CD4-positive, alpha-beta T cell (primary cell): ENCODE measurements at regions not wholly inside any gene's neighbourhood (a gene's known extent, or its start where the extent isn't known, plus 50 kb on each side); places are given as distances from the start of the nearest gene placed in this dataset.

ENCODE experiments used
- ATAC-seq: fragments of 200-7000 bp; cut with Tn5 transposase; one replicate; pipeline ENCODE4 v1.10.0; 2022; ENCODE audit warnings: mild to moderate bottlenecking; ENCODE audit not compliant: poor library complexity
- CTCF ChIA-PET: fragments of 350-600 bp; sonication (Branson Sonifier 250); formaldehyde crosslinking; loops from one replicate; lab custom pipeline; 2021; ENCODE audit warnings: antibody characterized with exemption, inconsistent platforms; lab: Charles Lee
- POLR2A ChIA-PET: fragments of 350-600 bp; sonication (Branson Sonifier 250); formaldehyde crosslinking; loops from one replicate; lab custom pipeline; 2021; ENCODE audit warnings: antibody characterized with exemption, inconsistent platforms; lab: Charles Lee
- DNase-seq, 14 experiments: peaks; one replicate each; pipeline ENCODE4 v3.0.0-alpha.2; 2013 to 2020; ENCODE audit warnings: mixed read lengths in 2 of 14
- H3K27ac ChIP-seq, 2 donors: one replicate each; pipeline versions ENCODE4 v1.5.1 to v1.7.0; 2013; ENCODE audit warnings: low read length in 2 of 2, low read depth in 1 of 2, mild to moderate bottlenecking in 1 of 2
- H3K27me3 ChIP-seq, 2 experiments: 1 replicate in 1 of 2; 2 replicates in 1 of 2; pipeline versions ENCODE4 v1.6.1 to v1.7.0; 2013; ENCODE audit warnings: low read length in 2 of 2, control low read depth in 1 of 2, mild to moderate bottlenecking in 1 of 2, moderate library complexity in 1 of 2; ENCODE audit not compliant: insufficient read depth in 2 of 2, control insufficient read depth in 1 of 2
- H3K36me3 ChIP-seq: one replicate; pipeline ENCODE4 v1.6.1; 2013; ENCODE audit warnings: low read length, control low read depth; ENCODE audit not compliant: insufficient read depth
- H3K4me1 ChIP-seq: one replicate; pipeline ENCODE4 v1.6.1; 2013; ENCODE audit warnings: low read length, control low read depth; ENCODE audit not compliant: insufficient read depth
- H3K4me3 ChIP-seq: one replicate; pipeline ENCODE4 v1.5.1; 2013; ENCODE audit warnings: mild to moderate bottlenecking, low read length, moderate library complexity
- H3K9me3 ChIP-seq, 2 experiments: 1 replicate in 1 of 2; 2 replicates in 1 of 2; pipeline versions ENCODE4 v1.6.1 to v1.7.0; 2013; ENCODE audit warnings: low read length in 2 of 2, mild to moderate bottlenecking in 2 of 2, control low read depth in 1 of 2, moderate library complexity in 1 of 2; ENCODE audit not compliant: control insufficient read depth in 1 of 2, insufficient read depth in 1 of 2
- H3K27ac Mint-ChIP-seq: one replicate; pipeline ENCODE4 v1.8.0; 2020; ENCODE audit warnings: mixed read lengths
- H3K27me3 Mint-ChIP-seq: one replicate; pipeline ENCODE4 v1.8.0; 2021; ENCODE audit warnings: mixed read lengths
- H3K36me3 Mint-ChIP-seq: one replicate; pipeline ENCODE4 v1.8.0; 2021; ENCODE audit warnings: low read depth, mixed read lengths
- H3K4me1 Mint-ChIP-seq: one replicate; pipeline ENCODE4 v1.8.0; 2021; ENCODE audit warnings: low read depth, mixed read lengths
- H3K4me3 Mint-ChIP-seq: one replicate; pipeline ENCODE4 v1.8.0; 2020; ENCODE audit warnings: mild to moderate bottlenecking, mixed read lengths
- H3K9me3 Mint-ChIP-seq: one replicate; pipeline ENCODE4 v1.8.0; 2020; ENCODE audit warnings: mixed read lengths
- intact Hi-C, 2 experiments: fragments of 100-400 bp; cut with DNase I in 1 of 2; cut with micrococcal nuclease in 1 of 2; formaldehyde crosslinking; loops; one replicate each; pipeline versions ENCODE4 v1.15.1 to v1.9.0; 2023 to 2025; cut with DNase I, micrococcal nuclease
- TF ChIP-seq, protein P1 (sequence below): fragments of 200-600 bp; IDR thresholded peaks from one replicate; pipeline ENCODE4 v1.8.0; 2022; ENCODE audit warnings: antibody characterized with exemption, mild to moderate bottlenecking

DNA sequence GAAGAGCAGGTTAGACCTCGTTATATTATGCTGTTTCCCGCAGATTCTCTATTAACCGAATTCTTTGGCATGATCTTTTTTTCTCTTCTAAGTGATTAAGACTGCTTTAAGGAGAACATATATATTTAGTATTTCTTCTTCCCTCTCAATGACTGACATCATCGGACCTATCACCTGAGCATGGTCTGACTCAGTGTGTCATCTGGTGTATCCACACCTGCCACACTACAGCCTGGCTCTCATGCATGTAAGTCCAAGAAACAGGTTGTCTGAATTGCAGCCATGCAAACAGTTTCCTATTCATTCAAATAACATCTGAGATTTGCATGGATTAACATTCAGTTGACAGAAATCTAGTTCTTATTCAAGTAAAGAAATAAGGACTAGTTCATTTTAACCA, 55.1 kb upstream of the CWC22 start:
- ATAC-seq (no peak), DNase-seq (no peak)
- Mint-ChIP-seq H3K9me3 (no peaks in the 10 kb centered on the region), H3K4me1 (no peaks in the 10 kb centered on the region), H3K27me3 (peaks cover 5% of the 10 kb centered on the region), H3K36me3 (no peaks in the 10 kb centered on the region), H3K27ac (no peak overlapping the region), H3K4me3 (no peak overlapping the region)
- no peak overlapping the region for H3K4me3 ChIP-seq
- ChIA-PET CTCF (no interaction called here), POLR2A (no interaction called here)
- no peaks in the 10 kb centered on the region for H3K27me3 ChIP-seq
- H3K9me3 ChIP-seq = no peaks in the 10 kb centered on the region
- H3K4me1 ChIP-seq = no peaks in the 10 kb centered on the region
- H3K36me3 ChIP-seq = no peaks in the 10 kb centered on the region
- intact Hi-C loops = no loop called here
- TF ChIP-seq, protein P1, sequence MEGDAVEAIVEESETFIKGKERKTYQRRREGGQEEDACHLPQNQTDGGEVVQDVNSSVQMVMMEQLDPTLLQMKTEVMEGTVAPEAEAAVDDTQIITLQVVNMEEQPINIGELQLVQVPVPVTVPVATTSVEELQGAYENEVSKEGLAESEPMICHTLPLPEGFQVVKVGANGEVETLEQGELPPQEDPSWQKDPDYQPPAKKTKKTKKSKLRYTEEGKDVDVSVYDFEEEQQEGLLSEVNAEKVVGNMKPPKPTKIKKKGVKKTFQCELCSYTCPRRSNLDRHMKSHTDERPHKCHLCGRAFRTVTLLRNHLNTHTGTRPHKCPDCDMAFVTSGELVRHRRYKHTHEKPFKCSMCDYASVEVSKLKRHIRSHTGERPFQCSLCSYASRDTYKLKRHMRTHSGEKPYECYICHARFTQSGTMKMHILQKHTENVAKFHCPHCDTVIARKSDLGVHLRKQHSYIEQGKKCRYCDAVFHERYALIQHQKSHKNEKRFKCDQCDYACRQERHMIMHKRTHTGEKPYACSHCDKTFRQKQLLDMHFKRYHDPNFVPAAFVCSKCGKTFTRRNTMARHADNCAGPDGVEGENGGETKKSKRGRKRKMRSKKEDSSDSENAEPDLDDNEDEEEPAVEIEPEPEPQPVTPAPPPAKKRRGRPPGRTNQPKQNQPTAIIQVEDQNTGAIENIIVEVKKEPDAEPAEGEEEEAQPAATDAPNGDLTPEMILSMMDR = no peak
- no peak overlapping the region for H3K27ac ChIP-seq

DNA sequence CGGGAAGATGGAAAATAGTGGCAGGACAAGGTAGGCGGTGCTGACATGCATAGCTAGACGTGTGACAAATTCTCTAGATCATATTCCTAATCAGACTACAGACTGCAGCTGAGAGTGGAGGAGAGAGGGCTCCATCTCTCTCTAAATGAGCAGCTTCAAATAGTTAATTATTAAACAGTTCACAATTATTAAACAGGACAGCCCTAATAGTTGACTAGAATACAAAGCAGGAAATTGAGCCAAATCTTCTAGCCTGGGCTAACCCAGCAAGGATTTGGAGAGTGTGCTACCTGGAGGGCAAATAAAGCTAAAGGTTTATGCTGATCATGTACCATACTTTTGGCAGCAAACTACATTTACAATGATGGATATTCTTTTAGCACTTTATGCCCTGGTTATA, 54.4 kb upstream of the CWC22 start:
- DNase-seq (no peak), ATAC-seq (no peak)
- H3K4me3 ChIP-seq = no peak overlapping the region
- TF ChIP-seq, protein P1 = no peak
- no peaks in the 10 kb centered on the region for H3K4me1 ChIP-seq
- Mint-ChIP-seq H3K4me1 (no peaks in the 10 kb centered on the region), H3K4me3 (no peak overlapping the region), H3K9me3 (no peaks in the 10 kb centered on the region), H3K27me3 (peaks cover 5% of the 10 kb centered on the region), H3K36me3 (no peaks in the 10 kb centered on the region), H3K27ac (no peak overlapping the region)
- CTCF ChIA-PET = no interaction called here
- intact Hi-C loops = no loop called here
- no peaks in the 10 kb centered on the region for H3K36me3 ChIP-seq
- H3K27ac ChIP-seq = no peak overlapping the region
- no peaks in the 10 kb centered on the region for H3K27me3 ChIP-seq
- POLR2A ChIA-PET = no interaction called here
- H3K9me3 ChIP-seq = no peaks in the 10 kb centered on the region

DNA sequence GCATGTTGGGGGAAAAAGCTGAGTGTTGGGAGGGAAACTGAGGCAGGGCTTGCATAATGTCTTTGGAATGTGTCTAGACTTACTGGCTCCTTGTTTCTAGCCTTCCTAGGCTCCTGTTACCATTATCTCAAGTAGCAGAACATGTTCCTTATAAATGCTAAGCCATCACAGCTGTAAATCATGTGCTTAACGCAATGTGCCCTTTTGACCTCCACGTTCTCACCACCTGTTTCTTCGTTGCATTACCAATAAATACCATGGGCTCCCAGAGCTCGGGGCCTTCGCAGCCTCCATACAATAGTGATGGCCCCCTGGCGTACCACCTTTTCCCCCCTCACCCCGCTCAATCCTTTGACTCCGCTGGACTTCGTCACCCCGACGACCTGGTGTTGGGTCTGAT, 54.0 kb upstream of the CWC22 start:
- POLR2A ChIA-PET = no interaction called here
- TF ChIP-seq, protein P1 = no peak
- intact Hi-C loops = no loop called here

More for the DNA sequence above, 54.0 kb upstream of the CWC22 start:
- no peak overlapping the region for H3K4me3 Mint-ChIP-seq
- DNase-seq = no peak
- peaks cover 5% of the 10 kb centered on the region for H3K27me3 Mint-ChIP-seq
- no peaks in the 10 kb centered on the region for H3K4me1 Mint-ChIP-seq
- no peaks in the 10 kb centered on the region for H3K9me3 ChIP-seq
- CTCF ChIA-PET = no interaction called here
- H3K27ac Mint-ChIP-seq = no peak overlapping the region
- no peaks in the 10 kb centered on the region for H3K27me3 ChIP-seq
- no peaks in the 10 kb centered on the region for H3K36me3 ChIP-seq
- H3K4me3 ChIP-seq = no peak overlapping the region
- no peak for ATAC-seq
- no peaks in the 10 kb centered on the region for H3K36me3 Mint-ChIP-seq
- no peak overlapping the region for H3K27ac ChIP-seq
- no peaks in the 10 kb centered on the region for H3K4me1 ChIP-seq
- no peaks in the 10 kb centered on the region for H3K9me3 Mint-ChIP-seq
